ENCODE measurements at regions not wholly inside any gene's neighbourhood (a gene's known extent, or its start where the extent isn't known, plus 50 kb on each side); places are given as distances from the start of the nearest gene placed in this dataset.
"Not testable (repeated sequence)": the region's sequence is repeated elsewhere in the genome, so short reads cannot be mapped to it uniquely, and the experiment has no call there.

- no peak for DNase-seq (ENCODE audit: low spot score)
Measured at GRCh38 chrX:45811326-45811725, 610.6 kb upstream of the DIPK2B start.

GRCh38 chrX:45807572-45808425, 607.1 kb upstream of the DIPK2B start:
- DNase-seq (ENCODE audit: low spot score), result peak; percentile 24

DNA sequence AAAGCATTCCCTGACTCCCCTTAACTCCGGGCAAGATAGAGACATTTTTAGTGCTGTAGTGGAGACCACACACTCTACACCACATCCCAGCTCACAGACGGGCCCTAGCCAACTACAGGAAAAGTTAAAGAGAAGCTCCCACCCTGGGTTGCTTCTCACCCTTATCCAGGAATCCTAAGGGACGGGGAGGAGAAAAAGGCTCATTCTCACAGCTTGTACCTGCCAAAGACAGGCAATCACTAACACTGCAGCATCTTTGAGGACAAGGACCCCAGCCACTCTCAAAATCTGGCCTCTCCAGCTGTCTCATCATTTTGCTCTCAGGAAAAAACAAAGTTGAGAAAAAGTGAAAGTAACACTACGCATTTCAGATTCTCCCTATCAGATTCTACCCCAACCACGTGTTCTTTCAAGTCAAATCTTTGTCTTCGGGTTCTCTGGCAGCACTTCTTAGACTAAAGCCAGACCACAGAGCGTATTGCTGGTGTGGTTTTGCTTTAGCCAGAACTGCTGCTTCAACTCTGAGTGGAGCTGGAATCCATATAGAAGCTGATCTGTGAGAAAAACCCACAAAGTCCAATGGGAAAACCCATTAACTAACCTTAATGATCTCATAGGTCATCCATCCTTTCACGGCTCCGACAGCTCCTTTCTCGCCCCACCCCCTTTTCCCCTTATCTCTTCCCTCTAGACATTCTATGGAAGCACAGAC, 605.9 kb upstream of the DIPK2B start:
- peak; percentile 68 for DNase-seq (ENCODE audit: low spot score)

- DNase-seq (ENCODE audit: low spot score), result no peak
Measured at GRCh38 chrX:45804276-45804675, 603.6 kb upstream of the DIPK2B start.

- peak; percentile 21 for DNase-seq (ENCODE audit: low spot score)
Measured at GRCh38 chrX:45803383-45803921, 602.8 kb upstream of the DIPK2B start.

DNA sequence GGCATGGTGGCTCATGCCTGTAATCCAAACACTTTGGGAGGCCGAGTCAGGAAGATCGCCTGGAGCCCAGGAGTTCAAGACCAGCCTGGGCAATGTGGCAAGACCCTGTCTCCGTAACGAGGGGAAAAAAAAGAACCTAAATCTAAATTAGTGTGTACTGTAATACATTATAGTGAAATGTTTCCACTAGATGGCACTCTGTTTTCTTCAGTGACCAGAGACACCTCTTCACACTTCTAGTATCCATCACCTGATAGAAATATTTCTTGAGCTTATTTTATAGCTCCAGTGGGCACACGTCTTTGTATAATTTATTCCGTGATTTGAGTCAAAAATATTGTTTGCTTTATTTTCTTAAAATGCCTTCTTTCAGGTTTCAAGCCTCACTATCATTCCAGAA, 600.9 kb upstream of the DIPK2B start:
- peak; percentile 35 for DNase-seq (ENCODE audit: low spot score)

DNA sequence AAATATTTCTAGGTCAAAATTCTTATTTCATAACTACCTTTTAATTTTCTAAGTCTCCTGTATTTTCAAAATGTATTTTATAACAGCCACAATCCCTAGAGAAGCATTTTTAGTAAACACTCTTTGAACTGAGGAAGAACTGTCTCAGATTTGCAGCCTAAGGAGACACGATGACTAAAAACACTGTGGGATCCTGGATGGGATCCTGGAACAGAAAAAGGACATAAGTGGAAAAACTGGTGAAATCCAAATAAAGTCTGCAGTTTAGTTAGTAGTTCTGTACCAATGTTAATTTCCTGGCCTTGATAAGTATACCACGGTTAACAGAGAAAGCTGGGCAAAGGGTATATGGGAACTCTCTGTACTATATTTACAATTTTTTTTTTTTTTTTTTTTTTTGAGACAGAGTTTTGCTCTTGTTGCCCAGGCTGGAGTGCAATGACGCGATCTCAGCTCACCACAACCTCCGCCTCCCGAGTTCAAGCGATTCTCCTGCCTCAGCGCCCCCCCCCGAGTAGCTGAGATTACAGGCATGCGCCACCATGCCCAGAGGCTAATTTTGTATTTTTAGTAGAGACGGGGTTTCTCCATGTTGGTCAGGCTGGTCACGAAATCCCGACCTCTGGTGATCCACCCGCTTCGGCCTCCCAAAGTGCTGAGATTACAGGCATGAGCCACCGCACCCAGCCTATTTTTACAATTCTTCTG, 600.2 kb upstream of the DIPK2B start:
- DNase-seq (ENCODE audit: low spot score), result not testable (repeated sequence)

GRCh38 chrX:45799576-45799975, 598.9 kb upstream of the DIPK2B start:
- no peak for DNase-seq (ENCODE audit: low spot score)

DNA sequence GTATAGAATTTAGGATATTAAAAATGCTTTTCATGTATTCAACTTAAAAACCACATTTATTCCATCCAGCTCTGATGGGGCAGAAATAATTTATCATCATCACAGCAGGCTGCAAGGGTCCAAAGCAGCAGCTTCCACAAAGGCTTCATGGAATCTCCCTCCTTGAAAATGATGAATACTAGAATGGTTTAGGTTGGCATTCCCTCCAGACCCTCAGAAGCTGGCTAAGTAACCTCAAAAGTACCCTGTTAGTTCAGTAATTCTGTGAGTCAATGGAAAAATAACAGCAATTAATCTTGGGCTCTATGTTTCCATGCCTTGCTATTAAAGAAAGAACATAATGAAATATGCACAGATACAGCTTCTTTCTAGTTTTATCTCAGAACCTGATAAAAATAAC, 594.9 kb upstream of the DIPK2B start:
- DNase-seq (ENCODE audit: low spot score), result no peak

DNA sequence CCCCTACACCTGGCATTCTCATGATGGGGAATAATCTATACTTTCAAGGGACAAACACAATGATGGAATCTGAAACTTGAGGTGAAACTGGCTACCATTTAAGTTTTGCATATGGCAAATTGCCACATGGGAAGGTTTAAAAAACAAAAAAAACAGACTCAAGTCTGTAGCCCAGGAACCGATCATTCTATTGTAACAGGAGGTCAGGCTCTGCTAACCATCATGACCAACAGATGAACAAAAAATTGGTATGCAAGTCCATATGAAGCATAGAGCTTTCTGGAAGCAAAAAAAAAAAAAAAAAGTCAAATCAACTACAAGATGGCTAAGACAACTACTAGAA, 594.3 kb upstream of the DIPK2B start:
- DNase-seq (ENCODE audit: low spot score), result no peak

DNA sequence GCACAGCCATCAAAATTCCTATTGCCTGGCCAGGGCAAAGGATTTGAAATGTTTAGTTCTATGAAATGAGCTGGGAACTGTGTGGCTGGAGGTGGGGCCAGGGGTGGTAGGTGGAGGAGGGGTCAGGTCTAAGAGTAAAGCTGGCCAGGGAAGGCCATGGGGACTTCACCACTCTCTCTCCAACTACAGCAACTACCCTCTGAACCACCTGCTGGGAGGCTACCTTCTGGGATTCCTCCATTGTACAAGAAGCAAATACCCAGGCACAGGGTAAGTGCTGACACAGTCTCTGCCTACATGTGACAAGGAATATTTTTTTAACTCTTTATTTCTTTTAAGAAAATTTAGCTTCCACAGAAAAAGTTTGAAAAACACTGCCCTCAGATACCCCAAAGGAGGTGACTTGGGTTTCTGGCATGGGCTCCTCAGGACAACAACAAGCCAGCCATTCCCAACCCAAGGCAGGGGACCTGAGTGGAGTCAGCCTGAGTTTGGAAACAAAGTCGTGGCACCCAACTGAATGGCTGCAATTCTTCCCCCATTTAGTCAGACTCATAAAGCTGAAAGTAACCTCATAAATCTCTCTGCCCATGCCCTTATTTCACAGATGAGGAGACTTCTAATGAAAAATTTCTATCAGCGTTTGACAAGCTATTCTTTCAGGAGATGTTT, 593.8 kb upstream of the DIPK2B start:
- no peak for DNase-seq (ENCODE audit: low spot score)

DNA sequence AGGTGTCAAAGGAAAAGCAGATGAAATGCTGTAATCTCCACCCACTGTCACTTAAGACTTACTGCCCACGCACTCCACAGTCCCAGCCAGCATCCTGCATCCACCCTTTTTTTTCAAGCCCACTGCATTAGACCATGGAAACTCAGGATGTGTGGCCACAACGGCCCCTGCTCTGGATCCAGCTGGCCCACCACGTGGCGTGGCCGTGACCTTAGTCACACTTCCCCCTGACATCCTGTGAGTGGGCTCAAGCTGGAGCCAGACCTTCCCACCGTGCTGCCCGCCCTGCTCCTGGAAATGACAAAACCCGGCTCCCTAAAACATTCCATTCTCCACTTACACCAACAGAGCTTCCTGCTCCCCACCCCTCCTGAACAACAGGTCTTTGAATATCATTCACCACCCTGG, 588.3 kb upstream of the DIPK2B start:
- DNase-seq (ENCODE audit: low spot score), result no peak

- DNase-seq (ENCODE audit: low spot score), result no peak
Measured at GRCh38 chrX:45788315-45788714, 587.6 kb upstream of the DIPK2B start.

DNA sequence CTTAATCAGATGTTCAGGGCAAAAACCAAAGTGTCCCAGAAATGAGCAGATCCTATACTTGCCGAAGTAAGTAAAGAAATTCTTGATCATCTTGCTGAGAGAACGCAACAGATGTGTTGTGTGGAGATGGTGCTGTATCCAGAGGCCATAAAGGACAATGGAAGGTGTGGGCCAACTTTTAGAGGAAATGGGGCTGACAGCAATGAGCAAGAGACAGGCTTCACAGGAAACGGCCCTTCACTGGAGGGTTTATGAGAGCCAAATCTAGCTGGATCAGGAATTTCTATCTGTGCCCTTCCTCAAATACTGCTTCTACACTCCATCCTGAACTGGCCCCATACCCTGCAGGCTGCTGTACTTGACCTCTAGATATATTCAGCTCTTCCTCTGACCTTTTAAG, 583.9 kb upstream of the DIPK2B start:
- no peak for DNase-seq (ENCODE audit: low spot score)

DNA sequence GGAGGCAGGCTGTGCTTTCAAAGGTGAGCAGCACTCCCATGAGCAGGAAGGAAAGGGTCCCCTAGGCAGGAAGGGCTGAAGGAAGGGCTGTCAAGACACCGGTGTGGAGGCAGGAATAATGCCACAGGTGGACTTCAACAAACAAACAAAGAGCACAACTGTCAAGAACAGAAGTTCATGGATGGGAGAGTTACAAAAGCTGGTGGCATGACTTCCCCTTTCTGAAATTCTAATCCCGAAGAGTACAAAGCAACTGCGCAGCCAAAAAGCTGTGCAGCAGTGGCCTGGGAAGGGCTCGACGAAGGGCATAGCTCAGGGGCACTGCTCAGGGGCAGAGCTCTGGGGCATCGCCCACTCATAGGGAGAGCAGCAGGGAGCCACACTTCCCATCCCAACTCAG, 582.3 kb upstream of the DIPK2B start:
- no peak for DNase-seq (ENCODE audit: low spot score)

- DNase-seq (ENCODE audit: low spot score), result no peak
Measured at GRCh38 chrX:45781901-45782553, 581.4 kb upstream of the DIPK2B start.

- no peak for DNase-seq (ENCODE audit: low spot score)
Measured at GRCh38 chrX:45778616-45779015, 577.9 kb upstream of the DIPK2B start.

DNA sequence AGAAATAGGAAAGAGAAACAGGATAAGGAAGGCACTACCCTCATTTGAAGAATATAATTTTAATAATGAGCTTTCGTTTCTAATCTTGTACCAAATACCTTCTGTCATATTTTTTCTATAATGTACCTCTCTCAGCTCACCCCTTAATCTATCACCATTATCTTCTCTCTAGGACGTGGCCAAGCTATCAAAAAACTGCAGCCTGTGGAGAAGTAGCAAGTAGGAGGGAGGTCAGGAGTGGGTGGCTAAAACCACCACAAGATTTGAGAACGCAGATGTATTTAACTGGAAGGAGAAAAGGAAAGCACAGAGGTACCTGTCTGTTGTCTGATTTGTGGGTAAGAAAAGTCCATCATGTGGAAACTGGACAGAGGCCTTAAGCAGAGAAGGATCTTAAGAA, 576.7 kb upstream of the DIPK2B start:
- no peak for DNase-seq (ENCODE audit: low spot score)

- no peak for DNase-seq (ENCODE audit: low spot score)
Measured at GRCh38 chrX:45775468-45775867, 574.8 kb upstream of the DIPK2B start.

- DNase-seq (ENCODE audit: low spot score), result no peak
Measured at GRCh38 chrX:45774961-45775360, 574.3 kb upstream of the DIPK2B start.

DNA sequence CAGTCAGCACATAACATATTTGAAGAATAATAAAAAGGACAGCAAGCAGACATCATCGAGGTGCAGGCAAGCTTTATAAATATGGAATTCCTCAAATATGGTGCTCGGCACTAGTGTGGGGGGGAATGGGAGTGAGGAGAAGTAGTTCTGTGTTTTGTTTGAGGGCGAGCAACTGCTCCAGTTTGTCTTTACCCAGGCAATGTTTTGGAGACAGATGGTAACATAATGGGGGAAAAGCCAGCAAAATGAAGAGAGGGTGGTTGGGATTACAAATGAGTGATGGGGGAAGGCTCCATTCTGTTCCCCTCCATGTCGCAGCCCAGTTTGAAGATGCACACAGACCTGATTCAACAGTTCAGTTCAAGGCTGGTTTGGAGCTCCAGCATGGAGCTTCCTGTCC, 572.9 kb upstream of the DIPK2B start:
- no peak for DNase-seq (ENCODE audit: low spot score)

Measured in CD4-positive, alpha-beta T cell treated with Interleukin-6 at 100 ng/mL for 8 hours (primary cell).